GM12891 (cell line): ENCODE measurements at regions not wholly inside any gene's neighbourhood (a gene's known extent, or its start where the extent isn't known, plus 50 kb on each side); places are given as distances from the start of the nearest gene placed in this dataset.

Source experiments
- DNase-seq: peaks from one replicate; pipeline ENCODE4 v3.0.0; 2011; ENCODE audit warnings: low spot score; ENCODE audit not compliant: insufficient read length
- FAIRE-seq: peaks from 2 replicates; lab custom pipeline; 2011; peaks lifted over from hg19 to GRCh38; lab: Jason Lieb, UNC
- PAX5 ChIP-seq: IDR thresholded peaks from 2 replicates; pipeline ENCODE4 v1.6.1; 2011; ENCODE audit warnings: low read length, moderate library complexity, mild to moderate bottlenecking; ENCODE audit not compliant: insufficient read depth, severe bottlenecking
- POLR2A ChIP-seq: IDR thresholded peaks from 2 replicates; pipeline ENCODE4 v1.6.1; 2011; ENCODE audit warnings: low read depth, low read length, control low read depth
- POLR2AphosphoS5 ChIP-seq: IDR thresholded peaks from 2 replicates; pipeline ENCODE4 v1.6.1; 2011; ENCODE audit warnings: low read depth, low read length, control low read depth
- POU2F2 ChIP-seq: IDR thresholded peaks from 2 replicates; pipeline ENCODE4 v1.6.1; 2011; ENCODE audit warnings: low read depth, mild to moderate bottlenecking, control low read depth, low read length, moderate library complexity
- SPI1 ChIP-seq: IDR thresholded peaks from 2 replicates; pipeline ENCODE4 v1.6.1; 2011; ENCODE audit warnings: low read depth, low read length, control low read depth
- TAF1 ChIP-seq: IDR thresholded peaks from 2 replicates; pipeline ENCODE4 v1.6.1; 2011; ENCODE audit warnings: low read depth, low read length, control low read depth

DNA sequence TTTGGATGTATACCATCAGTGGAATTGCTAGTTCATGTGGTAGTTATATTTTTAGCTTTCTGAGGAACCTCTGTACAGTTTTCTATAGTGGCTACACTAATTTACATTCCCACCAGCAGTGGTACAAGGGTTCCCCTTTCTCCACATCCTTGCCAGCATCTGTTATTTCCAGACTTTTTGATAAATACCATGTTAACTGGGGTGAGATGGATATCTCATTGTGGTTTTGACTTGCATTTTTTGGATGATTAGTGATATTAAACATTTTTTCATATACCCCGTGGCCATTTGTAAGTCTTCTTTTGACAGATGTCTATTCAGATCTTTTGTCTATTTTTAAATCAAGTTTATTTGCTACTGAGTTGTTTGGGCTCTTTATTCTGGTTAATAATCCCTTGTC, 455.6 kb upstream of the RARB start:
- FAIRE-seq, result no peak
- no peak for DNase-seq
- TF ChIP-seq POLR2A, result no peak
- no peak for TF ChIP-seq POU2F2
- TF ChIP-seq PAX5, result no peak
- no peak for TF ChIP-seq SPI1
- TF ChIP-seq POLR2AphosphoS5, result no peak
- TF ChIP-seq TAF1, result no peak

- no peak for FAIRE-seq
- TF ChIP-seq POU2F2 (no peak), SPI1 (no peak), POLR2A (no peak), POLR2AphosphoS5 (no peak), PAX5 (no peak), TAF1 (no peak)
- no peak for DNase-seq
These were observed 446.8 kb upstream of the RARB start for GRCh38 chr3:24981309-24981708.

DNA sequence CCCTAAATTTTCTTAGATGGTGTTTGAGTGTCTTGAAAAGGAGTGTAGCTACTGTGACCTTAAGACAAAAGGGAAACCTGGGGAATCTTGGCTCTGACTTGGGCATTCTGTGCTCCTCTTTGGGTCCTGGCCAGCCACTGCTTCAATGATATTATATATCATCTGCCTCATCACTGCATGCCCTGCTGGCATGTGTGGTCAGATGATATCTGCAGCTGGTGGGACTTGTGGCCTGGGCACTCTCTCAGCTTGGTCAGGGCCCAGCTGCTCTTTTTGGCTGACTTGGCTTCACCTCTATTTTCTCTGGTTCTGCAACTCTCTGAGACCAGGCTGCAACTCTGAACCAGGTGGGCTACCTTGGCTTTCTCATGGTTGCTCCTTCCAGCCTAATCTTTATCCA, 446.1 kb upstream of the RARB start:
- TF ChIP-seq POU2F2 (no peak), TAF1 (no peak), PAX5 (no peak), POLR2A (no peak), POLR2AphosphoS5 (no peak), SPI1 (no peak)
- no peak for FAIRE-seq
- no peak for DNase-seq

GRCh38 chr3:24985668-24986067, 442.4 kb upstream of the RARB start:
- DNase-seq (no peak), FAIRE-seq (no peak)
- no peak for TF ChIP-seq TAF1
- TF ChIP-seq POU2F2, result no peak
- TF ChIP-seq SPI1, result no peak
- TF ChIP-seq POLR2A, result no peak
- TF ChIP-seq PAX5, result no peak
- TF ChIP-seq POLR2AphosphoS5, result no peak

DNA sequence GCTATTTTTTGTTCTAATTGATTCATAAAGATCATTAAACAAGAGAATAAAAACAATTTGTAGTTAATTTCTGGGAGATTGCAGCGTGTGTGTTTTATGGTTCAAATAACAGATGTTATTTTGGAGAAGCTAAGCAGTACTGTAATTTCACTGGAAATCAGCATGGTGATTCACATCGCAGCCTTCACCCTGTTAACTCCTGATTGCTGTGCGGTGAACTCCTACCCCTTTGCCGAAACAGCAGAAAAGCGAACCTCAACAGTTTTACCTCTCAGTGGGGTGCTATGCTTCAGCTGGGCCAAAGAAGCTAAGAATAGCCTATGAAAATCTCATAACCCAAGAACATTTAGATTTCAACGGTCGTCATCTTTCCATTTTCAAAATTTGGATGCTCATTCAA, 441.5 kb upstream of the RARB start:
- FAIRE-seq (no peak), DNase-seq (no peak)
- TF ChIP-seq POU2F2, result no peak
- no peak for TF ChIP-seq PAX5
- no peak for TF ChIP-seq TAF1
- TF ChIP-seq POLR2A, result no peak
- no peak for TF ChIP-seq SPI1
- TF ChIP-seq POLR2AphosphoS5, result no peak

DNA sequence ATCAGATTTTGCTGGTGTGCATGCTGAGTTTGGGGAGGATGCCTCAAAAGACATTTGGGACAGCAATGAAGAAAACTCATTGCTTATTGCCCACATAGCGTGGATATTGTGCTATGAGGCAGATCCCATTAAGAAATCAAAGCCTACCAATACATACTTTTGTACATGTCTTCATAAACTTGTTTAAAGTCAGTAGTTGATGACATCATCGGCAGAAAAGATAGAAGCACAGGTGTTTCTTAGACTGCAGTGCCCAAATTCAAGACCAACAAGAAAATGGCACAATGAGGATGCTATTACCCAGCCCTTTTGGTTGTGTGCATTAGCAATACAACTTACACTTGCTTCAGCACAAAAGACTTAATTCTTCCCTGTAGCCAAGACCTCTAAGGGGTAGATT, 428.7 kb upstream of the RARB start:
- FAIRE-seq (no peak), DNase-seq (no peak)
- no peak for TF ChIP-seq TAF1
- no peak for TF ChIP-seq POU2F2
- no peak for TF ChIP-seq POLR2AphosphoS5
- TF ChIP-seq SPI1, result no peak
- no peak for TF ChIP-seq PAX5
- no peak for TF ChIP-seq POLR2A

- no peak for TF ChIP-seq POLR2A
- TF ChIP-seq SPI1, result no peak
- TF ChIP-seq TAF1, result no peak
- no peak for TF ChIP-seq PAX5
- TF ChIP-seq POU2F2, result no peak
- no peak for TF ChIP-seq POLR2AphosphoS5
- FAIRE-seq, result no peak
- DNase-seq, result no peak
These were observed 427.0 kb upstream of the RARB start for GRCh38 chr3:25000971-25001591.

GRCh38 chr3:25002052-25002451, 426.0 kb upstream of the RARB start:
- no peak for TF ChIP-seq POU2F2
- TF ChIP-seq SPI1, result no peak
- TF ChIP-seq TAF1, result no peak
- DNase-seq (no peak), FAIRE-seq (no peak)

GRCh38 chr3:25007974-25008658, 419.9 kb upstream of the RARB start:
- DNase-seq, result no peak
- no peak for FAIRE-seq
- no peak for TF ChIP-seq PAX5
- TF ChIP-seq SPI1, result peak; percentile 80

- DNase-seq, result no peak
- no peak for TF ChIP-seq POU2F2
- TF ChIP-seq POLR2AphosphoS5, result no peak
- TF ChIP-seq POLR2A, result no peak
- no peak for TF ChIP-seq PAX5
- TF ChIP-seq SPI1, result no peak
- TF ChIP-seq TAF1, result no peak
- no peak for FAIRE-seq
These were observed 418.4 kb upstream of the RARB start for GRCh38 chr3:25009665-25010064.
